Liver (tissue), 3 donors: ENCODE measurements at regions not wholly inside any gene's neighbourhood (a gene's known extent, or its start where the extent isn't known, plus 50 kb on each side); places are given as distances from the start of the nearest gene placed in this dataset.

ENCODE experiments used
- FOXA1 ChIP-seq: IDR thresholded peaks from 2 replicates; pipeline ENCODE4 v1.6.1; 2016; ENCODE audit warnings: antibody characterized with exemption
- FOXA2 ChIP-seq: IDR thresholded peaks from 2 replicates; pipeline ENCODE4 v1.6.1; 2016; ENCODE audit warnings: antibody characterized with exemption
- HNF4A ChIP-seq, 2 donors: conservative IDR thresholded peaks; 2 replicates each; pipeline ENCODE4 v1.6.1; 2016; ENCODE audit warnings: antibody characterized with exemption in 2 of 2, mild to moderate bottlenecking in 2 of 2
- HNF4G ChIP-seq: IDR thresholded peaks from 2 replicates; pipeline ENCODE4 v1.6.1; 2016; ENCODE audit warnings: antibody characterized with exemption
- JUND ChIP-seq, 2 donors: IDR thresholded peaks; 2 replicates each; pipeline ENCODE4 v1.6.1; 2016; ENCODE audit warnings: antibody characterized with exemption in 2 of 2
- NR2F2 ChIP-seq: IDR thresholded peaks from 2 replicates; pipeline ENCODE4 v1.6.1; 2016; ENCODE audit warnings: antibody characterized with exemption
- RAD21 ChIP-seq, 2 donors: IDR thresholded peaks; 2 replicates each; pipeline ENCODE4 v1.6.1; 2016; ENCODE audit warnings: antibody characterized with exemption in 2 of 2, mild to moderate bottlenecking in 2 of 2
- SP1 ChIP-seq: IDR thresholded peaks from 2 replicates; pipeline ENCODE4 v1.6.1; 2018; ENCODE audit warnings: antibody characterized with exemption, mild to moderate bottlenecking
- TAF1 ChIP-seq: conservative IDR thresholded peaks from 2 replicates; pipeline ENCODE4 v1.6.1; 2016; ENCODE audit warnings: antibody characterized with exemption, mild to moderate bottlenecking
- TF ChIP-seq, protein P1 (sequence below): IDR thresholded peaks from 2 replicates; pipeline ENCODE4 v1.6.1; 2016; ENCODE audit warnings: antibody characterized with exemption
- TF ChIP-seq, protein P2 (sequence below): fragments of 150-350 bp; IDR thresholded peaks from 2 replicates; pipeline ENCODE4 v1.5.1; 2017; ENCODE audit warnings: improper control_type of control experiment, low read depth, low read length; ENCODE audit not compliant: missing input control
- TF ChIP-seq, protein P3 (sequence below): IDR thresholded peaks from 2 replicates; pipeline ENCODE4 v1.6.1; 2016; ENCODE audit warnings: antibody characterized with exemption
- TF ChIP-seq, protein P4 (sequence below): IDR thresholded peaks from 2 replicates; pipeline ENCODE4 v1.6.1; 2016; ENCODE audit warnings: antibody characterized with exemption, mild to moderate bottlenecking
- donor health status: healthy.
- donor health status: healthy.

DNA sequence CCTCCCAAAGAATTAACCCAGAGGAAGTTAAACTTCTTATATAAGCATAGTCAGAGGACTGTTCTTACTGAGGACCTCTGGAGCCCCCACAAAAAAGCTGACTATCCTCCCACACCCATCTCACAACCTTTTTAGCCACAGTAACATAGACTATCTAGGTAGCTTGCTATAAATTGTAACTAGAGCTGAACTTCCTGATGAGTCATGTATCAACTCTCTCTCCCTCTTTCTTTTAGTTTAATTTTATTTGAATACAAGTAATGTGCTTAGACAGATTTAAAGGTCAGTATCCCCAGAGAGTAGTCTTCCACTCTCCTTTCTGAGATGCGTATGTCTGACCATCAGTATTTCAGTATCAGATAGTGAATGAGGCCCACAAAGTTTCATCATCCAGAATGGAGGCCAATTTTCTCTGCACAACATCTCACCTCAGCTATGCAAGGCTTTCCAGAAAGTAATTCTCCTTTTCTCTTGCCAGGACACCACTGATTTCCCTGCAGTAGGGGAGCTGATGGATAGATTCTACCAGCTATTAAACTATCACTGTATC lies 104.0 kb upstream of the MYRIP start:
- TF ChIP-seq, protein P1, sequence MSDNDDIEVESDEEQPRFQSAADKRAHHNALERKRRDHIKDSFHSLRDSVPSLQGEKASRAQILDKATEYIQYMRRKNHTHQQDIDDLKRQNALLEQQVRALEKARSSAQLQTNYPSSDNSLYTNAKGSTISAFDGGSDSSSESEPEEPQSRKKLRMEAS: no peak
- TF ChIP-seq JUND (IDR thresholded peaks at IDR 0.05): no peak
- TF ChIP-seq, protein P2, sequence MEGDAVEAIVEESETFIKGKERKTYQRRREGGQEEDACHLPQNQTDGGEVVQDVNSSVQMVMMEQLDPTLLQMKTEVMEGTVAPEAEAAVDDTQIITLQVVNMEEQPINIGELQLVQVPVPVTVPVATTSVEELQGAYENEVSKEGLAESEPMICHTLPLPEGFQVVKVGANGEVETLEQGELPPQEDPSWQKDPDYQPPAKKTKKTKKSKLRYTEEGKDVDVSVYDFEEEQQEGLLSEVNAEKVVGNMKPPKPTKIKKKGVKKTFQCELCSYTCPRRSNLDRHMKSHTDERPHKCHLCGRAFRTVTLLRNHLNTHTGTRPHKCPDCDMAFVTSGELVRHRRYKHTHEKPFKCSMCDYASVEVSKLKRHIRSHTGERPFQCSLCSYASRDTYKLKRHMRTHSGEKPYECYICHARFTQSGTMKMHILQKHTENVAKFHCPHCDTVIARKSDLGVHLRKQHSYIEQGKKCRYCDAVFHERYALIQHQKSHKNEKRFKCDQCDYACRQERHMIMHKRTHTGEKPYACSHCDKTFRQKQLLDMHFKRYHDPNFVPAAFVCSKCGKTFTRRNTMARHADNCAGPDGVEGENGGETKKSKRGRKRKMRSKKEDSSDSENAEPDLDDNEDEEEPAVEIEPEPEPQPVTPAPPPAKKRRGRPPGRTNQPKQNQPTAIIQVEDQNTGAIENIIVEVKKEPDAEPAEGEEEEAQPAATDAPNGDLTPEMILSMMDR: no peak
- no peak for TF ChIP-seq HNF4A (conservative IDR thresholded peaks at IDR 0.05)
- no peak for TF ChIP-seq RAD21 (IDR thresholded peaks at IDR 0.05)
- TF ChIP-seq HNF4G: no peak
- no peak for TF ChIP-seq FOXA2
- no peak for TF ChIP-seq FOXA1
- no peak for TF ChIP-seq SP1
- TF ChIP-seq, protein P3, sequence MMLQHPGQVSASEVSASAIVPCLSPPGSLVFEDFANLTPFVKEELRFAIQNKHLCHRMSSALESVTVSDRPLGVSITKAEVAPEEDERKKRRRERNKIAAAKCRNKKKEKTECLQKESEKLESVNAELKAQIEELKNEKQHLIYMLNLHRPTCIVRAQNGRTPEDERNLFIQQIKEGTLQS: no peak
- TF ChIP-seq NR2F2: no peak
- TF ChIP-seq TAF1: no peak
- TF ChIP-seq, protein P4, sequence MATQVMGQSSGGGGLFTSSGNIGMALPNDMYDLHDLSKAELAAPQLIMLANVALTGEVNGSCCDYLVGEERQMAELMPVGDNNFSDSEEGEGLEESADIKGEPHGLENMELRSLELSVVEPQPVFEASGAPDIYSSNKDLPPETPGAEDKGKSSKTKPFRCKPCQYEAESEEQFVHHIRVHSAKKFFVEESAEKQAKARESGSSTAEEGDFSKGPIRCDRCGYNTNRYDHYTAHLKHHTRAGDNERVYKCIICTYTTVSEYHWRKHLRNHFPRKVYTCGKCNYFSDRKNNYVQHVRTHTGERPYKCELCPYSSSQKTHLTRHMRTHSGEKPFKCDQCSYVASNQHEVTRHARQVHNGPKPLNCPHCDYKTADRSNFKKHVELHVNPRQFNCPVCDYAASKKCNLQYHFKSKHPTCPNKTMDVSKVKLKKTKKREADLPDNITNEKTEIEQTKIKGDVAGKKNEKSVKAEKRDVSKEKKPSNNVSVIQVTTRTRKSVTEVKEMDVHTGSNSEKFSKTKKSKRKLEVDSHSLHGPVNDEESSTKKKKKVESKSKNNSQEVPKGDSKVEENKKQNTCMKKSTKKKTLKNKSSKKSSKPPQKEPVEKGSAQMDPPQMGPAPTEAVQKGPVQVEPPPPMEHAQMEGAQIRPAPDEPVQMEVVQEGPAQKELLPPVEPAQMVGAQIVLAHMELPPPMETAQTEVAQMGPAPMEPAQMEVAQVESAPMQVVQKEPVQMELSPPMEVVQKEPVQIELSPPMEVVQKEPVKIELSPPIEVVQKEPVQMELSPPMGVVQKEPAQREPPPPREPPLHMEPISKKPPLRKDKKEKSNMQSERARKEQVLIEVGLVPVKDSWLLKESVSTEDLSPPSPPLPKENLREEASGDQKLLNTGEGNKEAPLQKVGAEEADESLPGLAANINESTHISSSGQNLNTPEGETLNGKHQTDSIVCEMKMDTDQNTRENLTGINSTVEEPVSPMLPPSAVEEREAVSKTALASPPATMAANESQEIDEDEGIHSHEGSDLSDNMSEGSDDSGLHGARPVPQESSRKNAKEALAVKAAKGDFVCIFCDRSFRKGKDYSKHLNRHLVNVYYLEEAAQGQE: no peak
